Neural progenitor cell (in vitro differentiated cells): ENCODE measurements at regions not wholly inside any gene's neighbourhood (a gene's known extent, or its start where the extent isn't known, plus 50 kb on each side); places are given as distances from the start of the nearest gene placed in this dataset.

ENCODE experiments used
- DNase-seq: peaks from one replicate; pipeline ENCODE4 v3.0.0-alpha.2; 2016; ENCODE audit warnings: low spot score
- H2AFZ ChIP-seq: fragments of 200-600 bp; sonication (generic); replicated peaks from 2 replicates; pipeline ENCODE4 v1.6.1; 2016; ENCODE audit warnings: antibody characterized with exemption
- H3F3A ChIP-seq: fragments of 200-600 bp; sonication (generic); 2 replicates; pipeline ENCODE4 v1.6.1; 2016; ENCODE audit warnings: antibody characterized with exemption, low read depth
- H3K27ac ChIP-seq: fragments of 200-600 bp; sonication (generic); 2 replicates; pipeline ENCODE4 v1.5.1; 2016; ENCODE audit warnings: mild to moderate bottlenecking
- H3K27me3 ChIP-seq: fragments of 200-600 bp; sonication (generic); 2 replicates; pipeline ENCODE4 v1.6.1; 2016; ENCODE audit warnings: mild to moderate bottlenecking, moderate library complexity
- H3K36me3 ChIP-seq: fragments of 200-600 bp; sonication (generic); 2 replicates; pipeline ENCODE4 v1.5.1; 2016
- H3K4me1 ChIP-seq: fragments of 200-600 bp; sonication (generic); 2 replicates; pipeline ENCODE4 v1.6.1; 2016; ENCODE audit warnings: mixed run types
- H3K4me2 ChIP-seq: fragments of 200-600 bp; sonication (generic); 2 replicates; pipeline ENCODE4 v1.6.1; 2016
- H3K4me3 ChIP-seq: fragments of 200-600 bp; sonication (generic); 2 replicates; pipeline ENCODE4 v1.5.1; 2016
- H3K79me2 ChIP-seq: fragments of 200-600 bp; sonication (generic); 2 replicates; pipeline ENCODE4 v1.6.1; 2016; ENCODE audit warnings: low read depth
- H3K9ac ChIP-seq: fragments of 200-600 bp; sonication (generic); 2 replicates; pipeline ENCODE4 v1.6.1; 2016
- H3K9me3 ChIP-seq: fragments of 200-600 bp; sonication (generic); 2 replicates; pipeline ENCODE4 v1.5.1; 2016; ENCODE audit warnings: low read depth
- H4K20me1 ChIP-seq: fragments of 200-600 bp; sonication (generic); 2 replicates; pipeline ENCODE4 v1.6.1; 2016; ENCODE audit warnings: low read depth
- H3K27ac Mint-ChIP-seq: 3 replicates; pipeline ENCODE4 v1.8.0; 2021; ENCODE audit warnings: mixed read lengths
- H3K27me3 Mint-ChIP-seq: 2 replicates; pipeline ENCODE4 v1.8.0; 2022; ENCODE audit warnings: low read depth, mild to moderate bottlenecking, inconsistent platforms, moderate library complexity, mixed read lengths; ENCODE audit not compliant: insufficient read depth
- H3K36me3 Mint-ChIP-seq: 3 replicates; pipeline ENCODE4 v1.8.0; 2021; ENCODE audit warnings: mixed read lengths
- H3K4me1 Mint-ChIP-seq: 3 replicates; pipeline ENCODE4 v1.8.0; 2021; ENCODE audit warnings: mixed read lengths
- H3K4me3 Mint-ChIP-seq: 3 replicates; pipeline ENCODE4 v1.8.0; 2021; ENCODE audit warnings: mild to moderate bottlenecking, moderate library complexity, mixed read lengths
- H3K9me3 Mint-ChIP-seq: 3 replicates; pipeline ENCODE4 v1.8.0; 2020; ENCODE audit warnings: mixed read lengths
- CTCF ChIP-seq: fragments of 200-600 bp; sonication (generic); IDR thresholded peaks from 2 replicates; pipeline ENCODE4 v1.5.1; 2017; ENCODE audit warnings: antibody characterized with exemption, mild to moderate bottlenecking
- EZH2 ChIP-seq: fragments of 200-600 bp; sonication (generic); IDR thresholded peaks from 2 replicates; pipeline ENCODE4 v1.6.1; 2017; ENCODE audit warnings: antibody characterized with exemption, mild to moderate bottlenecking, moderate library complexity
- EZH2phosphoT487 ChIP-seq: fragments of 200-600 bp; sonication (generic); IDR thresholded peaks from 2 replicates; pipeline ENCODE4 v1.6.1; 2017; ENCODE audit warnings: antibody characterized with exemption

- Histone ChIP-seq H3K79me2 (no peaks in the 10 kb centered on the region), H4K20me1 (no peaks in the 10 kb centered on the region), H3K9me3 (no peaks in the 10 kb centered on the region), H3K36me3 (no peaks in the 10 kb centered on the region), H3F3A (no peaks in the 10 kb centered on the region), H3K4me3 (no peak overlapping the region), H2AFZ (no peak overlapping the region), H3K27ac (no peak overlapping the region), H3K9ac (no peak overlapping the region), H3K4me2 (no peak overlapping the region), H3K27me3 (no peaks in the 10 kb centered on the region), H3K4me1 (no peaks in the 10 kb centered on the region)
- Mint-ChIP-seq H3K4me1 (peaks cover 30% of the 10 kb centered on the region), H3K4me3 (no peak overlapping the region), H3K36me3 (no peaks in the 10 kb centered on the region), H3K27ac (peak overlapping the region; percentile 12), H3K9me3 (no peaks in the 10 kb centered on the region), H3K27me3 (peaks cover 3% of the 10 kb centered on the region)
- no peak for TF ChIP-seq EZH2phosphoT487
- TF ChIP-seq EZH2 = no peak
- no peak for TF ChIP-seq CTCF
- DNase-seq = no peak
Measured at GRCh38 chr2:103010751-103011150, 248.9 kb downstream of the TMEM182 start.

- Mint-ChIP-seq H3K36me3 (no peaks in the 10 kb centered on the region), H3K4me3 (no peak overlapping the region), H3K27me3 (no peaks in the 10 kb centered on the region), H3K27ac (no peak overlapping the region), H3K9me3 (no peaks in the 10 kb centered on the region), H3K4me1 (peaks cover 30% of the 10 kb centered on the region)
- H3K4me1 ChIP-seq = no peaks in the 10 kb centered on the region
- no peak overlapping the region for H3K9ac ChIP-seq
- H3K4me3 ChIP-seq = no peak overlapping the region
- no peaks in the 10 kb centered on the region for H3K27me3 ChIP-seq
- no peak overlapping the region for H3K27ac ChIP-seq
- no peak for DNase-seq
- H3K79me2 ChIP-seq = no peaks in the 10 kb centered on the region
- H3K9me3 ChIP-seq = no peaks in the 10 kb centered on the region
- no peak overlapping the region for H3K4me2 ChIP-seq
- no peaks in the 10 kb centered on the region for H3K36me3 ChIP-seq
- H3F3A ChIP-seq = no peaks in the 10 kb centered on the region
- H4K20me1 ChIP-seq = no peaks in the 10 kb centered on the region
- no peak overlapping the region for H2AFZ ChIP-seq
- TF ChIP-seq CTCF = no peak
- no peak for TF ChIP-seq EZH2
- TF ChIP-seq EZH2phosphoT487 = no peak
Measured at GRCh38 chr2:103012590-103012989, 250.8 kb downstream of the TMEM182 start.

- Histone ChIP-seq H2AFZ (no peak overlapping the region), H3K4me1 (no peaks in the 10 kb centered on the region), H3K4me2 (no peak overlapping the region), H3K9ac (no peak overlapping the region), H3K79me2 (no peaks in the 10 kb centered on the region), H3K27me3 (no peaks in the 10 kb centered on the region), H3K9me3 (no peaks in the 10 kb centered on the region), H3F3A (no peaks in the 10 kb centered on the region), H3K27ac (no peak overlapping the region), H4K20me1 (no peaks in the 10 kb centered on the region), H3K4me3 (no peak overlapping the region), H3K36me3 (no peaks in the 10 kb centered on the region)
- Mint-ChIP-seq H3K27ac (no peak overlapping the region), H3K9me3 (no peaks in the 10 kb centered on the region), H3K4me3 (no peak overlapping the region), H3K27me3 (peaks cover 7% of the 10 kb centered on the region), H3K4me1 (peaks cover 10% of the 10 kb centered on the region), H3K36me3 (no peaks in the 10 kb centered on the region)
- TF ChIP-seq EZH2 (no peak), EZH2phosphoT487 (no peak), CTCF (no peak)
- no peak for DNase-seq
Measured at GRCh38 chr2:103025056-103025455, 263.2 kb downstream of the TMEM182 start.

GRCh38 chr2:103028181-103028580 is 266.4 kb downstream of the TMEM182 start:
- H3K27me3 ChIP-seq = no peaks in the 10 kb centered on the region
- no peaks in the 10 kb centered on the region for H3K36me3 ChIP-seq
- H3K4me2 ChIP-seq = no peak overlapping the region
- TF ChIP-seq EZH2 (no peak), EZH2phosphoT487 (no peak), CTCF (no peak)
- H3K4me1 Mint-ChIP-seq = peaks cover 10% of the 10 kb centered on the region
- no peaks in the 10 kb centered on the region for H3F3A ChIP-seq
- no peaks in the 10 kb centered on the region for H3K36me3 Mint-ChIP-seq
- no peak overlapping the region for H3K4me3 ChIP-seq
- DNase-seq = no peak
- H3K4me1 ChIP-seq = no peaks in the 10 kb centered on the region
- no peaks in the 10 kb centered on the region for H4K20me1 ChIP-seq
- H3K79me2 ChIP-seq = no peaks in the 10 kb centered on the region
- peaks cover 5% of the 10 kb centered on the region for H3K27me3 Mint-ChIP-seq
- no peak overlapping the region for H2AFZ ChIP-seq
- H3K9me3 Mint-ChIP-seq = no peaks in the 10 kb centered on the region
- H3K9ac ChIP-seq = no peak overlapping the region
- no peak overlapping the region for H3K4me3 Mint-ChIP-seq
- no peaks in the 10 kb centered on the region for H3K9me3 ChIP-seq
- no peak overlapping the region for H3K27ac ChIP-seq
- H3K27ac Mint-ChIP-seq = no peak overlapping the region
